HG03103 (cell line): ENCODE measurements at regions not wholly inside any gene's neighbourhood (a gene's known extent, or its start where the extent isn't known, plus 50 kb on each side); places are given as distances from the start of the nearest gene placed in this dataset.

Experiments
- ATAC-seq: cut with Tn5 transposase; IDR thresholded peaks from one replicate; pipeline ENCODE4 v1.9.1; 2021; ENCODE audit warnings: low read depth; ENCODE audit not compliant: unreplicated experiment

- no peak for ATAC-seq
Measured at GRCh38 chr7:130986261-130986690, 252.3 kb upstream of the KLF14 start.

GRCh38 chr7:130987092-130987491 is 253.1 kb upstream of the KLF14 start:
- ATAC-seq = no peak

GRCh38 chr7:130988443-130988842 is 254.4 kb upstream of the KLF14 start:
- ATAC-seq = no peak

- no peak for ATAC-seq
Measured at GRCh38 chr7:130989101-130989795, 255.2 kb upstream of the KLF14 start.

GRCh38 chr7:130990178-130990832 is 256.3 kb upstream of the KLF14 start:
- ATAC-seq = no peak

GRCh38 chr7:130993671-130994365 is 259.8 kb upstream of the KLF14 start:
- ATAC-seq = no peak

GRCh38 chr7:130994378-130995115 is 260.5 kb upstream of the KLF14 start:
- no peak for ATAC-seq

- ATAC-seq = no peak
Measured at GRCh38 chr7:130995252-130996081, 261.5 kb upstream of the KLF14 start.

GRCh38 chr7:130996205-130996832 is 262.3 kb upstream of the KLF14 start:
- ATAC-seq = no peak

- ATAC-seq = no peak
Measured at GRCh38 chr7:130996833-130997231, 262.8 kb upstream of the KLF14 start.

GRCh38 chr7:130998993-130999602 is 265.1 kb upstream of the KLF14 start:
- ATAC-seq = no peak

- no peak for ATAC-seq
Measured at GRCh38 chr7:130999926-131000325, 265.9 kb upstream of the KLF14 start.

GRCh38 chr7:131000389-131000788 is 266.4 kb upstream of the KLF14 start:
- ATAC-seq = no peak

- ATAC-seq = no peak
Measured at GRCh38 chr7:131000873-131001272, 266.9 kb upstream of the KLF14 start.

GRCh38 chr7:131002600-131002999 is 268.6 kb upstream of the KLF14 start:
- ATAC-seq = no peak

- ATAC-seq = no peak
Measured at GRCh38 chr7:131003634-131004033, 269.6 kb upstream of the KLF14 start.

GRCh38 chr7:131004371-131004770 is 270.4 kb upstream of the KLF14 start:
- no peak for ATAC-seq

GRCh38 chr7:131007439-131008330 is 273.7 kb upstream of the KLF14 start:
- no peak for ATAC-seq
